H9 (cell line): ENCODE measurements at regions not wholly inside any gene's neighbourhood (a gene's known extent, or its start where the extent isn't known, plus 50 kb on each side); places are given as distances from the start of the nearest gene placed in this dataset.

Source experiments
- DNase-seq: peaks from one replicate; pipeline ENCODE4 v3.0.0-alpha.2; 2017
- H2AFZ ChIP-seq: one replicate; pipeline ENCODE4 v1.6.1; 2013; ENCODE audit warnings: mild to moderate bottlenecking, low read length, control low read depth, moderate library complexity
- H2AK5ac ChIP-seq: 2 replicates; pipeline ENCODE4 v1.6.1; 2013; ENCODE audit warnings: low read length, control low read depth, mixed read lengths; ENCODE audit not compliant: insufficient read length
- H2BK120ac ChIP-seq: one replicate; pipeline ENCODE4 v1.6.1; 2013; ENCODE audit warnings: low read depth, mild to moderate bottlenecking, low read length, control low read depth, inconsistent platforms; ENCODE audit not compliant: poor library complexity, severe bottlenecking
- H2BK12ac ChIP-seq: 2 replicates; pipeline ENCODE4 v1.6.1; 2013; ENCODE audit warnings: low read length, control low read depth, mixed read lengths, low read depth; ENCODE audit not compliant: insufficient read length
- H2BK15ac ChIP-seq: 2 replicates; pipeline ENCODE4 v1.6.1; 2013; ENCODE audit warnings: low read depth, low read length, control low read depth
- H2BK20ac ChIP-seq: one replicate; pipeline ENCODE4 v1.6.1; 2013; ENCODE audit warnings: low read depth, mild to moderate bottlenecking, low read length, control low read depth, inconsistent platforms; ENCODE audit not compliant: poor library complexity, severe bottlenecking
- H2BK5ac ChIP-seq: 2 replicates; pipeline ENCODE4 v1.6.1; 2013; ENCODE audit warnings: low read length, control low read depth, mixed read lengths; ENCODE audit not compliant: insufficient read length
- H3K14ac ChIP-seq: 2 replicates; pipeline ENCODE4 v1.6.1; 2013; ENCODE audit warnings: low read length, control low read depth; ENCODE audit not compliant: insufficient read depth
- H3K18ac ChIP-seq: 2 replicates; pipeline ENCODE4 v1.6.1; 2013; ENCODE audit warnings: low read depth, mild to moderate bottlenecking, mixed read lengths, low read length, control low read depth; ENCODE audit not compliant: insufficient read length
- H3K23ac ChIP-seq: 2 replicates; pipeline ENCODE4 v1.6.1; 2013; ENCODE audit warnings: low read length, control low read depth, mixed read lengths, low read depth; ENCODE audit not compliant: insufficient read length
- H3K23me2 ChIP-seq: 2 replicates; pipeline ENCODE4 v1.6.1; 2013; ENCODE audit warnings: low read depth, mild to moderate bottlenecking, mixed read lengths, low read length, control low read depth; ENCODE audit not compliant: insufficient read length, poor library complexity, severe bottlenecking
- H3K27ac ChIP-seq: 2 replicates; pipeline ENCODE4 v1.5.1; 2013; ENCODE audit warnings: low read length, control low read depth, mixed read lengths, low read depth; ENCODE audit not compliant: insufficient read length
- H3K27me3 ChIP-seq: 2 replicates; pipeline ENCODE4 v1.6.1; 2013; ENCODE audit warnings: low read length, control low read depth, inconsistent platforms; ENCODE audit not compliant: insufficient read depth
- H3K4ac ChIP-seq: 2 replicates; pipeline ENCODE4 v1.6.1; 2013; ENCODE audit warnings: low read depth, mild to moderate bottlenecking, control low read depth, inconsistent platforms, low read length, moderate library complexity
- H3K4me1 ChIP-seq: 2 replicates; pipeline ENCODE4 v1.6.1; 2013; ENCODE audit warnings: low read length, control low read depth, inconsistent platforms; ENCODE audit not compliant: insufficient read depth
- H3K4me2 ChIP-seq: 2 replicates; pipeline ENCODE4 v1.6.1; 2013; ENCODE audit warnings: low read length, control low read depth, mixed read lengths; ENCODE audit not compliant: insufficient read length, insufficient read depth
- H3K56ac ChIP-seq: 2 replicates; pipeline ENCODE4 v1.6.1; 2013; ENCODE audit warnings: low read depth, mild to moderate bottlenecking, mixed read lengths, low read length, control low read depth; ENCODE audit not compliant: insufficient read length
- H3K79me1 ChIP-seq: 2 replicates; pipeline ENCODE4 v1.6.1; 2013; ENCODE audit warnings: low read depth, mild to moderate bottlenecking, moderate library complexity, low read length, control low read depth, inconsistent platforms; ENCODE audit not compliant: insufficient read depth, poor library complexity, severe bottlenecking
- H3K79me2 ChIP-seq: 2 replicates; pipeline ENCODE4 v1.6.1; 2013; ENCODE audit warnings: low read length, control low read depth, inconsistent platforms; ENCODE audit not compliant: insufficient read depth
- H3K9ac ChIP-seq: 2 replicates; pipeline ENCODE4 v1.6.1; 2013; ENCODE audit warnings: low read length, control low read depth, mixed read lengths; ENCODE audit not compliant: insufficient read length; ENCODE audit errors: extremely low read depth
- H3K9me3 ChIP-seq: one replicate; pipeline ENCODE4 v1.6.1; 2013; ENCODE audit warnings: low read depth, low read length, inconsistent platforms; ENCODE audit not compliant: control insufficient read depth
- H3T11ph ChIP-seq: one replicate; pipeline ENCODE4 v1.6.1; 2013; ENCODE audit warnings: mild to moderate bottlenecking, low read length, control low read depth, inconsistent platforms
- H4K20me1 ChIP-seq: one replicate; pipeline ENCODE4 v1.6.1; 2013; ENCODE audit not compliant: control insufficient read depth, insufficient read length, insufficient read depth
- H4K5ac ChIP-seq: 2 replicates; pipeline ENCODE4 v1.6.1; 2013; ENCODE audit warnings: low read depth, mild to moderate bottlenecking, mixed read lengths, low read length, control low read depth; ENCODE audit not compliant: insufficient read length
- H4K8ac ChIP-seq: replicated peaks from 2 replicates; pipeline ENCODE4 v1.6.1; 2013; ENCODE audit warnings: low read length, control low read depth, mixed read lengths, low read depth; ENCODE audit not compliant: insufficient read length
- H4K91ac ChIP-seq: 2 replicates; pipeline ENCODE4 v1.6.1; 2013; ENCODE audit warnings: low read depth, mild to moderate bottlenecking, moderate library complexity, mixed read lengths, low read length, control low read depth; ENCODE audit not compliant: insufficient read length
- H3K27ac Mint-ChIP-seq, 3 experiments: 2 replicates in 2 of 3; 3 replicates in 1 of 3; pipeline ENCODE4 v1.8.0; 2020 to 2021; ENCODE audit warnings: mixed read lengths in 3 of 3, mild to moderate bottlenecking in 1 of 3, moderate library complexity in 1 of 3
- H3K27me3 Mint-ChIP-seq: 2 replicates; pipeline ENCODE4 v1.8.0; 2021; ENCODE audit warnings: low read depth, mild to moderate bottlenecking, moderate library complexity, mixed read lengths
- H3K36me3 Mint-ChIP-seq, 3 experiments: 2 replicates in 2 of 3; 3 replicates in 1 of 3; pipeline ENCODE4 v1.8.0; 2020 to 2021; ENCODE audit warnings: low read depth in 3 of 3, mixed read lengths in 3 of 3; ENCODE audit not compliant: insufficient read depth in 1 of 3
- H3K4me1 Mint-ChIP-seq, 2 experiments: 2 replicates each; pipeline ENCODE4 v1.8.0; 2020; ENCODE audit warnings: mixed read lengths in 2 of 2
- H3K4me3 Mint-ChIP-seq, 2 experiments: 2 replicates in 1 of 2; 3 replicates in 1 of 2; pipeline ENCODE4 v1.8.0; 2020 to 2021; ENCODE audit warnings: mild to moderate bottlenecking in 2 of 2, mixed read lengths in 2 of 2, moderate library complexity in 1 of 2
- H3K9me3 Mint-ChIP-seq, 2 experiments: 2 replicates in 1 of 2; 3 replicates in 1 of 2; pipeline ENCODE4 v1.8.0; 2020; ENCODE audit warnings: mild to moderate bottlenecking in 2 of 2, mixed read lengths in 2 of 2, moderate library complexity in 1 of 2
- WGBS: extraction: QIAGEN DNeasy Blood & Tissue Kit; methylation state at CpG from one replicate; pipeline ENCODE4 v1.1.7; 2013; ENCODE audit warnings: missing lambda C conversion rate, low lambda C conversion rate, mixed read lengths; ENCODE audit not compliant: insufficient read length; ENCODE audit errors: extremely low coverage; 5-methylcytosine and 5-hydroxymethylcytosine counted together
- TF ChIP-seq, protein P1 (sequence below): fragments of 200-600 bp; sonication (generic); conservative IDR thresholded peaks from 3 replicates; pipeline ENCODE4 v1.8.0; 2021; ENCODE audit warnings: antibody characterized with exemption, mild to moderate bottlenecking

DNA sequence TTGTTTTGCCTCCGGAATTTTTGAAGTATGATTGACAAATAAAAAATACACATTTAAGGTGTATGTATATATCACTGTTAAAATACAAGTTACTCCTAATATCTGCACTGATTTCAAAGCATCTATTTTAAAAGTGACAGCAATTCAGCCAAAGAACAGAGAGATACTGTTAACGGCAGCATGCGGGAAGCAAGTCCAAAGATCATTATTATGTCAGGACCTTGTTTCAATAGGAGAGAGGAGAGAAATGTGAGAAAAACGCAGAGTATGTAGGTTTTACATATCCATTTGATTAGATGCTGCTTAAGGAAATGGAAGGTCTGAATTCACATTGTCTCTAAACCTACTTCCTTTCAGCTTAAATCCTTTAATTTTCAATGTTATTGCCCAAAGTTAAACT, 545.5 kb upstream of the SLC8A1 start:
- H3K23ac ChIP-seq = no peak overlapping the region
- H3K27ac ChIP-seq = no peak overlapping the region
- H3K9me3 Mint-ChIP-seq = no peaks in the 10 kb centered on the region
- no peak overlapping the region for H2BK12ac ChIP-seq
- H3K36me3 Mint-ChIP-seq = no peaks in the 10 kb centered on the region
- H3K27ac Mint-ChIP-seq = no peak overlapping the region
- no peak overlapping the region for H3K18ac ChIP-seq
- H3K79me1 ChIP-seq = no peaks in the 10 kb centered on the region
- no peak overlapping the region for H3K56ac ChIP-seq
- H2BK120ac ChIP-seq = no peak overlapping the region
- no peak overlapping the region for H2BK15ac ChIP-seq
- H3K4me2 ChIP-seq = no peak overlapping the region
- no peak overlapping the region for H3T11ph ChIP-seq
- H4K5ac ChIP-seq = no peak overlapping the region
- H3K23me2 ChIP-seq = no peaks in the 10 kb centered on the region
- H2BK20ac ChIP-seq = no peak overlapping the region
- TF ChIP-seq, protein P1, sequence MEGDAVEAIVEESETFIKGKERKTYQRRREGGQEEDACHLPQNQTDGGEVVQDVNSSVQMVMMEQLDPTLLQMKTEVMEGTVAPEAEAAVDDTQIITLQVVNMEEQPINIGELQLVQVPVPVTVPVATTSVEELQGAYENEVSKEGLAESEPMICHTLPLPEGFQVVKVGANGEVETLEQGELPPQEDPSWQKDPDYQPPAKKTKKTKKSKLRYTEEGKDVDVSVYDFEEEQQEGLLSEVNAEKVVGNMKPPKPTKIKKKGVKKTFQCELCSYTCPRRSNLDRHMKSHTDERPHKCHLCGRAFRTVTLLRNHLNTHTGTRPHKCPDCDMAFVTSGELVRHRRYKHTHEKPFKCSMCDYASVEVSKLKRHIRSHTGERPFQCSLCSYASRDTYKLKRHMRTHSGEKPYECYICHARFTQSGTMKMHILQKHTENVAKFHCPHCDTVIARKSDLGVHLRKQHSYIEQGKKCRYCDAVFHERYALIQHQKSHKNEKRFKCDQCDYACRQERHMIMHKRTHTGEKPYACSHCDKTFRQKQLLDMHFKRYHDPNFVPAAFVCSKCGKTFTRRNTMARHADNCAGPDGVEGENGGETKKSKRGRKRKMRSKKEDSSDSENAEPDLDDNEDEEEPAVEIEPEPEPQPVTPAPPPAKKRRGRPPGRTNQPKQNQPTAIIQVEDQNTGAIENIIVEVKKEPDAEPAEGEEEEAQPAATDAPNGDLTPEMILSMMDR = no peak
- no peak overlapping the region for H2AFZ ChIP-seq
- no CpG with 5 or more reads among the region's 4 CpGs for WGBS
- H2AK5ac ChIP-seq = no peak overlapping the region
- H3K27me3 Mint-ChIP-seq = no peaks in the 10 kb centered on the region
- no peak for DNase-seq
- no peak overlapping the region for H2BK5ac ChIP-seq
- peaks cover 0 to 7% of the 10 kb centered on the region in 2 experiments; a peak in 2 of 4 replicates for H3K4me1 Mint-ChIP-seq
- H3K4me3 Mint-ChIP-seq = no peak overlapping the region
- no peaks in the 10 kb centered on the region for H4K20me1 ChIP-seq
- no peaks in the 10 kb centered on the region for H3K9me3 ChIP-seq
- no peak overlapping the region for H3K4ac ChIP-seq
- H3K79me2 ChIP-seq = no peaks in the 10 kb centered on the region
- H3K9ac ChIP-seq = no peak overlapping the region
- no peak overlapping the region for H4K8ac ChIP-seq
- H3K4me1 ChIP-seq = no peaks in the 10 kb centered on the region
- H3K27me3 ChIP-seq = no peaks in the 10 kb centered on the region
- no peak overlapping the region for H4K91ac ChIP-seq
- no peak overlapping the region for H3K14ac ChIP-seq
